GM06990 (cell line): ENCODE measurements at regions not wholly inside any gene's neighbourhood (a gene's known extent, or its start where the extent isn't known, plus 50 kb on each side); places are given as distances from the start of the nearest gene placed in this dataset.
"Not testable (repeated sequence)": the region's sequence is repeated elsewhere in the genome, so short reads cannot be mapped to it uniquely, and the experiment has no call there.

ENCODE experiments used
- DNase-seq: peaks from one replicate; pipeline ENCODE4 v3.0.0-alpha.2; 2011; ENCODE audit not compliant: insufficient read length; ENCODE audit errors: extremely low read depth
- H3K27me3 ChIP-seq: replicated peaks from 2 replicates; pipeline ENCODE4 v1.6.0; 2011; ENCODE audit warnings: low read length; ENCODE audit not compliant: control insufficient read depth, insufficient read depth
- H3K36me3 ChIP-seq: 2 replicates; pipeline ENCODE4 v1.5.1; 2011; ENCODE audit warnings: low read length; ENCODE audit not compliant: control insufficient read depth, insufficient read depth
- H3K4me3 ChIP-seq: replicated peaks from 2 replicates; pipeline ENCODE4 v1.5.1; 2011; ENCODE audit warnings: low read depth, mild to moderate bottlenecking, control low read depth, low read length

DNA sequence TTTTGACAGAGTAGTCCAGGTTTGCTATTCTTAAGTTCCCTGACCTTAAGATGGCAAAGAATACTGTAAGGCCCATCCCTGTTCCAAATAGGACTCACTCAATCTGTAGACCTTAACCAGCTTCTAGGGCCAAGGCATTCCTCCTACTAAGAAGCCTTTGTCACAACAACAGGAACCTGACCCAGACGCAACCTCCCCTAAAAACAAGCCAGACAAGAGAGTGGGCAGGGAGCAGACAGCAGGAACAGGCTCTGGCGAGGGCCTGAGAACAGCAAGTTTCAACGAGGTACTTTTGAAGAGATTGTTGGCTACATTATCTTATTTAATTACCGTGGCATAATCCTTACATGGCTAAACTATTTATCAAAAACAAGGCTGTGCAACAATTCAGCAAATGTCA is 58.1 kb upstream of the NBPF11 start:
- H3K36me3 ChIP-seq, DNase-seq, H3K27me3 ChIP-seq, H3K4me3 ChIP-seq: not testable (repeated sequence)

DNA sequence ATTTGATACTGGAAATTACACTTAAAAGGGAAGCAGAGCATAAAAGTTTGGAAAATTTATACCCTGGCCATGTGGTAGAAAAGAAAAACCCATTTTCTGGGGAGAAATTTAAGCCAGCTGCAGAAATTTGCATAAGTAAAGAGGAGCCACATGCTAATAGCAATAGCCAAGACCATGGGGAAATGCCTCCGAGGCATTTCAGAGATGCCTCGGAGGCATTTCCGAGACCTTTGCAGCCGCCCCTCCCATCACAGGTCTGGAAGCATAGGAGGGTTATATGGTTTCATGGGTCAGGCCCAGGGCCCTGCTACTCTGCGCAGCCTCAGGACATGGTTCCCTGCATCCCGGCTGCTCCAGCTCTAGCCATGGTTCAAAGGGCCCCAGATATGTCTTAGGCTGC is 49.9 kb upstream of the NBPF11 start:
- not testable (repeated sequence) for H3K36me3 ChIP-seq, H3K4me3 ChIP-seq, DNase-seq, H3K27me3 ChIP-seq
